Ascending aorta (tissue), 2 donors: ENCODE measurements at regions not wholly inside any gene's neighbourhood (a gene's known extent, or its start where the extent isn't known, plus 50 kb on each side); places are given as distances from the start of the nearest gene placed in this dataset.

Experiments
- DNase-seq, 2 donors: peaks; one replicate each; pipeline ENCODE4 v3.0.0-alpha.2; 2019; ENCODE audit warnings: low spot score in 2 of 2
- H3K27ac ChIP-seq, 2 donors: fragments of 200-600 bp; sonication (generic); one replicate each; pipeline ENCODE4 v1.5.1; 2016 to 2017; ENCODE audit warnings: mild to moderate bottlenecking in 1 of 2
- H3K27me3 ChIP-seq: fragments of 200-600 bp; sonication (generic); one replicate; pipeline ENCODE4 v1.5.1; 2017
- H3K36me3 ChIP-seq, 2 donors: fragments of 200-600 bp; sonication (generic); one replicate each; pipeline ENCODE4 v1.5.1; 2016
- H3K4me1 ChIP-seq, 2 donors: fragments of 200-600 bp; sonication (generic); one replicate each; pipeline ENCODE4 v1.5.1; 2016 to 2017; ENCODE audit warnings: mild to moderate bottlenecking in 1 of 2
- H3K4me3 ChIP-seq, 2 donors: fragments of 200-600 bp; sonication (generic); one replicate each; pipeline ENCODE4 v1.5.1; 2016 to 2017; ENCODE audit warnings: mild to moderate bottlenecking in 1 of 2
- H3K9me3 ChIP-seq, 2 donors: fragments of 200-600 bp; sonication (generic); one replicate each; pipeline ENCODE4 v1.5.1; 2016
- CTCF ChIP-seq, 3 experiments: fragments of 200-600 bp in 2 of 3; fragments of 450-650 bp in 1 of 3; sonication (generic) in 2 of 3; IDR thresholded peaks; one replicate each; pipeline ENCODE4 v1.5.1; 2016 to 2019; ENCODE audit warnings: antibody characterized with exemption in 3 of 3, mild to moderate bottlenecking in 1 of 3, moderate library complexity in 1 of 3
- intact Hi-C: fragments of 100-400 bp; cut with DNase I; formaldehyde crosslinking; loops from one replicate; pipeline ENCODE4 v1.15.1; 2023

GRCh38 chr11:110818032-110818687 lies 105.9 kb upstream of the ARHGAP20 start:
- no peaks in the 10 kb centered on the region for H3K27me3 ChIP-seq
- TF ChIP-seq CTCF (IDR thresholded peaks at IDR 0.05): no peak
- DNase-seq: no peak

GRCh38 chr11:110812086-110812733 lies 100.0 kb upstream of the ARHGAP20 start:
- DNase-seq: no peak
- no peaks in the 10 kb centered on the region for H3K27me3 ChIP-seq
- no peaks in the 10 kb centered on the region for H3K36me3 ChIP-seq
- peaks cover 0 to 3% of the 10 kb centered on the region in 2 donors for H3K9me3 ChIP-seq
- TF ChIP-seq CTCF (IDR thresholded peaks at IDR 0.05): no peak
- intact Hi-C loops: no loop called here
- no peaks in the 10 kb centered on the region for H3K4me1 ChIP-seq
- no peak overlapping the region for H3K27ac ChIP-seq
- H3K4me3 ChIP-seq: no peak overlapping the region

More at GRCh38 chr11:110818032-110818687, 105.9 kb upstream of the ARHGAP20 start:
- intact Hi-C loops: no loop called here
- no peaks in the 10 kb centered on the region for H3K36me3 ChIP-seq
- H3K27ac ChIP-seq: no peak overlapping the region
- H3K4me1 ChIP-seq: no peaks in the 10 kb centered on the region
- H3K4me3 ChIP-seq: no peak overlapping the region
- peaks cover 0 to 3% of the 10 kb centered on the region in 2 donors for H3K9me3 ChIP-seq

- H3K27ac ChIP-seq: no peak overlapping the region
- no peak for TF ChIP-seq CTCF (IDR thresholded peaks at IDR 0.05)
- H3K4me3 ChIP-seq: no peak overlapping the region
- no peaks in the 10 kb centered on the region for H3K27me3 ChIP-seq
- no peaks in the 10 kb centered on the region for H3K9me3 ChIP-seq
- no peaks in the 10 kb centered on the region for H3K36me3 ChIP-seq
- H3K4me1 ChIP-seq: no peaks in the 10 kb centered on the region
- DNase-seq: no peak
- intact Hi-C loops: no loop called here
Observed at GRCh38 chr11:110809417-110810199, 97.4 kb upstream of the ARHGAP20 start.

- Histone ChIP-seq H3K27me3 (no peaks in the 10 kb centered on the region), H3K36me3 (no peaks in the 10 kb centered on the region), H3K4me3 (no peak overlapping the region), H3K4me1 (no peaks in the 10 kb centered on the region), H3K27ac (no peak overlapping the region), H3K9me3 (no peaks in the 10 kb centered on the region)
- no peak for DNase-seq
- intact Hi-C loops: no loop called here
- TF ChIP-seq CTCF (IDR thresholded peaks at IDR 0.05): no peak
Observed at GRCh38 chr11:110808248-110808647, 96.0 kb upstream of the ARHGAP20 start.

GRCh38 chr11:110807801-110808200 lies 95.6 kb upstream of the ARHGAP20 start:
- intact Hi-C loops: no loop called here
- TF ChIP-seq CTCF (IDR thresholded peaks at IDR 0.05): no peak
- no peaks in the 10 kb centered on the region for H3K36me3 ChIP-seq

More at GRCh38 chr11:110807801-110808200, 95.6 kb upstream of the ARHGAP20 start:
- Histone ChIP-seq H3K9me3 (no peaks in the 10 kb centered on the region), H3K4me1 (no peaks in the 10 kb centered on the region), H3K4me3 (no peak overlapping the region), H3K27ac (no peak overlapping the region), H3K27me3 (no peaks in the 10 kb centered on the region)
- DNase-seq: no peak
